NB4 (cell line): ENCODE measurements at regions not wholly inside any gene's neighbourhood (a gene's known extent, or its start where the extent isn't known, plus 50 kb on each side); places are given as distances from the start of the nearest gene placed in this dataset.
"Not testable (repeated sequence)": the region's sequence is repeated elsewhere in the genome, so short reads cannot be mapped to it uniquely, and the experiment has no call there.

Experiments
- DNase-seq: peaks from one replicate; pipeline ENCODE4 v3.0.0; 2010; ENCODE audit warnings: low read depth
- H3K4me3 ChIP-seq: one replicate; pipeline ENCODE4 v1.5.1; 2011; ENCODE audit warnings: mild to moderate bottlenecking, low read depth, low read length, moderate library complexity
- MYC ChIP-seq: IDR thresholded peaks from 2 replicates; pipeline ENCODE4 v1.6.1; 2011; ENCODE audit warnings: low read depth, low read length
- POLR2A ChIP-seq: IDR thresholded peaks from 2 replicates; pipeline ENCODE4 v1.6.1; 2011; ENCODE audit warnings: mild to moderate bottlenecking; ENCODE audit not compliant: insufficient read length; ENCODE audit errors: extremely low read depth
- TF ChIP-seq, protein P1 (sequence below): IDR thresholded peaks from 2 replicates; pipeline ENCODE4 v1.6.1; 2011; ENCODE audit warnings: low read depth, low read length
- TF ChIP-seq, protein P2 (sequence below): IDR thresholded peaks from one replicate; pipeline ENCODE4 v1.5.1; 2012; ENCODE audit warnings: low read depth, low read length

GRCh38 chr9:2420543-2420942 lies 201.0 kb upstream of the VLDLR start:
- DNase-seq = no peak
- no peak overlapping the region for H3K4me3 ChIP-seq

GRCh38 chr9:2424619-2425033 lies 197.0 kb upstream of the VLDLR start:
- H3K4me3 ChIP-seq = no peak overlapping the region
- no peak for DNase-seq
- TF ChIP-seq POLR2A = no peak
- TF ChIP-seq, protein P1, sequence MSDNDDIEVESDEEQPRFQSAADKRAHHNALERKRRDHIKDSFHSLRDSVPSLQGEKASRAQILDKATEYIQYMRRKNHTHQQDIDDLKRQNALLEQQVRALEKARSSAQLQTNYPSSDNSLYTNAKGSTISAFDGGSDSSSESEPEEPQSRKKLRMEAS = no peak
- TF ChIP-seq, protein P2, sequence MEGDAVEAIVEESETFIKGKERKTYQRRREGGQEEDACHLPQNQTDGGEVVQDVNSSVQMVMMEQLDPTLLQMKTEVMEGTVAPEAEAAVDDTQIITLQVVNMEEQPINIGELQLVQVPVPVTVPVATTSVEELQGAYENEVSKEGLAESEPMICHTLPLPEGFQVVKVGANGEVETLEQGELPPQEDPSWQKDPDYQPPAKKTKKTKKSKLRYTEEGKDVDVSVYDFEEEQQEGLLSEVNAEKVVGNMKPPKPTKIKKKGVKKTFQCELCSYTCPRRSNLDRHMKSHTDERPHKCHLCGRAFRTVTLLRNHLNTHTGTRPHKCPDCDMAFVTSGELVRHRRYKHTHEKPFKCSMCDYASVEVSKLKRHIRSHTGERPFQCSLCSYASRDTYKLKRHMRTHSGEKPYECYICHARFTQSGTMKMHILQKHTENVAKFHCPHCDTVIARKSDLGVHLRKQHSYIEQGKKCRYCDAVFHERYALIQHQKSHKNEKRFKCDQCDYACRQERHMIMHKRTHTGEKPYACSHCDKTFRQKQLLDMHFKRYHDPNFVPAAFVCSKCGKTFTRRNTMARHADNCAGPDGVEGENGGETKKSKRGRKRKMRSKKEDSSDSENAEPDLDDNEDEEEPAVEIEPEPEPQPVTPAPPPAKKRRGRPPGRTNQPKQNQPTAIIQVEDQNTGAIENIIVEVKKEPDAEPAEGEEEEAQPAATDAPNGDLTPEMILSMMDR = no peak
- no peak for TF ChIP-seq MYC

More at GRCh38 chr9:2420543-2420942, 201.0 kb upstream of the VLDLR start:
- TF ChIP-seq, protein P2 = no peak
- TF ChIP-seq POLR2A (no peak), MYC (no peak)
- TF ChIP-seq, protein P1 = no peak

- DNase-seq = no peak
- H3K4me3 ChIP-seq = no peak overlapping the region
- TF ChIP-seq, protein P2 = no peak
- no peak for TF ChIP-seq MYC
- TF ChIP-seq POLR2A = no peak
- TF ChIP-seq, protein P1 = no peak
These were observed 195.9 kb upstream of the VLDLR start for GRCh38 chr9:2425676-2426075.

DNA sequence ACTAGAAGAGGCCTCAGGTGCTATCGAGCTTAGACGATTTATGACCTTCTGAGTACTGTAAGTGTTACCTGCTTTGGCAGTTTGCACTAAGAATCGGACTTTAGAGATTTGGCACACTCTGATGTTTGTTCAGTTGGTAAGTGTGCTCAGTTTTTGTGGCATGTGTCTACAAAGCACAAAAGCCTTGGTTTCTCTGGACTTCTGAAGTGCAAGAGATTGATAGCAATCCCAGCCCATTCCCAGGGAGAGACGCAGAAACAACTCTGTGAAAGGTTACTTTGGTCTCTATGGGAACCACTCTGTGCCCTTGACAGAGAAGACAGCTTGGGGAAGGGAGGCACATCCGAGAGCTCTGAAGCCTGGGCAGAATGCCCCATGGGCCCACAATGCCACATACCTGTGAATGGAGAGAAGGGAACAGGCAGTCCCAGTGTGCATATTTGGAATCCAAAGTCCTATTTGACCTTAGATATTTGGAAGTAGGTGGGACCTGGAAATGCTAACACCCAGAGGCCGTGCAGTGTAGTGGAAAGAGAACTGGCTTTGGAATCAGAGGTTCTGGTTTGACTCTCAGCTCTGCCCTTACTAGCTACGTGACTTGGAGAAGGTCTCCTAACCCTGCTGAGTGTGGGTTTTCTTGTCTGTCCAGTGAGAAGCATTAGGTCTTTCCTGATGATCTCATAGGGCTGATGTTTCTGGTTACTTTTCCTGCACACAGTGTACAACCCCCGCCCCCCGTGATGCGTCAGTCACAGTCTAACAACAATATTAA lies 194.3 kb upstream of the VLDLR start:
- no peak overlapping the region for H3K4me3 ChIP-seq
- TF ChIP-seq POLR2A = no peak
- DNase-seq = no peak

DNA sequence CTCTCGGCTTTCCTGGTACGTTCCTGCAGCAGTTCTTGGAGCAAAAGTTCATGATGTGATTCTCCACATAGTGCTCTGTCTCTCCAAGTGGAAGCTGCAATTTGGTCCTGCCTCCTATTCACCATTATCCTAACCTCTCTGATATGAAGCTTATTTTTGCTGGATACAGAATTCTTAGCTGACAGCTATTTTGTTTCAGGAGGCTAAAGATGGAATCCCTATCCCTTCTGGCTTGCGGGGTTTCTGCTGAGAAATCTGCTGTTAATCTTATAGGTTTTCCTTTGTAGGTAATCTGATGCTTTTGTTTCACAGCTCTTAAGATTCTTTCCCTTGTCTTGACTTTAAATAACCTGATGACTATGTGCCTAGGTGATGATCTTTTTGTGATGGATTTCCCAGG lies 181.6 kb upstream of the VLDLR start:
- H3K4me3 ChIP-seq = no peak overlapping the region
- TF ChIP-seq, protein P1 = no peak
- TF ChIP-seq MYC (no peak), POLR2A (no peak)
- TF ChIP-seq, protein P2 = no peak
- DNase-seq = no peak

DNA sequence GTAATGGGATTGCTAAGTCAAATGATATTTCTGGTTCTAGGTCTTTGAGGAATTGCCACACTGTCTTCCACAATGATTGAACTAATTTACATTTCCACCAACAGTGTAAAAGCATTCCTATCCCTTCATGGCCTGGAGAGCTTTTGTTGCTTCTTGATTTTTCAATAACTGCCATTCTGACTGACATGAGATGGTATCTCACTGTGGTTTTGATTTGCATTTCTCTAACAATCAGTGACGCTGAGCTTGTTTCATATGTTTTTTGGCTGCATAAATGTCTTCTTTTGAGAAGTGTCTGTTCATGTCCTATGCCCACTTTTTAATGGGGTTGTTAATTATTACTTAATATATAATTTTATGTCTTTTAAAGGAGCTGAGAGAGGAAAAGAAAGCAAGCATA lies 177.7 kb upstream of the VLDLR start:
- H3K4me3 ChIP-seq, DNase-seq: not testable (repeated sequence)
